Epithelial cell of prostate (primary cell): ENCODE measurements at regions not wholly inside any gene's neighbourhood (a gene's known extent, or its start where the extent isn't known, plus 50 kb on each side); places are given as distances from the start of the nearest gene placed in this dataset.

Experiments used
- DNase-seq: peaks from one replicate; pipeline ENCODE4 v3.0.0-alpha.2; 2011; ENCODE audit warnings: low read depth, low spot score
- H3K27ac ChIP-seq: fragments of 450-650 bp; 2 replicates; pipeline ENCODE4 v1.5.1; 2017; ENCODE audit warnings: mild to moderate bottlenecking

DNA sequence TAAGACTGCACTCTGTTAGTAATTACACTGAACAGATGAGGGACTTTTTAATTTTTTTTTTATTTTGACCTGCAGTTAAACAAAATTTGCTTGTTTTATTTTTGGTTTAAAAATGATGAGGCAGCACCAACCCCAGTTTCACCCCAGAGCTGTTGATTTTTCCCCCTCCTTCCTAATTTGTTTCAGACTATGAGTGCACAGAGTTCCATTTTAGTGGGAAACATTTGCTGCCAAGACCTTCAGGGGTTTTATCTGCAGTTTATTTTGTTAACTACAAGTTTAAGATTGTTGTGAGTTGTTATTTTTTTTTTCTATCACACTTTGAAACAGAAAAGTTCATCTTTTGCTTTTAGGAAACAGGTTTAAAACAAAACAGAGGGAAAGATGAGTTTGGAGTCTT is 455.9 kb upstream of the NR2F2 start:
- peak overlapping the region; percentile 49 for H3K27ac ChIP-seq
- no peak for DNase-seq

DNA sequence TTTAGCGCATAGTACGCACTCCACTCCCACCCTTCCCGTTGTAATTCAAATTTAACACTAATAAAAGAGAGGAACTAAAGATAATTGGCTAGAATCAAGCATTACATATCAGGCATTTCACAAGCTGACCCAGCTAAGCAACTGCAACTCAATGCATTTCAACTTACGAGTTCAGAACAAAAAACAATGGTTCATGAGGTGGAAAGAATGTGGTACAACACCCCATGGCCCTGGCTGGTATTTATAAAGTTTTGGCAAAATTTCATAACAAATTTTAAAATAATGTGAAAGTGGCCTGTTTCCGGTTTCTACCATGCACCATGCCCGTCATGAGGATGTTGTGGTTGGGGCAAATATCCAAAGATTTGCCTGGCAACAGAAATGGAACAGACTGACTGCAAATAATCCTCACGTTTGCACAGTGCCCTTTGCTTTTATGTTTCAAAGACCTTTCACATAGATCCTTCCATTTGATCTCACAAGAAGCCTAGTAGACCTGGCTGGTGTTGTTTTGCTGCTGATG is 455.3 kb upstream of the NR2F2 start:
- H3K27ac ChIP-seq: peak overlapping the region; percentile 49
- DNase-seq: peak; percentile 39

DNA sequence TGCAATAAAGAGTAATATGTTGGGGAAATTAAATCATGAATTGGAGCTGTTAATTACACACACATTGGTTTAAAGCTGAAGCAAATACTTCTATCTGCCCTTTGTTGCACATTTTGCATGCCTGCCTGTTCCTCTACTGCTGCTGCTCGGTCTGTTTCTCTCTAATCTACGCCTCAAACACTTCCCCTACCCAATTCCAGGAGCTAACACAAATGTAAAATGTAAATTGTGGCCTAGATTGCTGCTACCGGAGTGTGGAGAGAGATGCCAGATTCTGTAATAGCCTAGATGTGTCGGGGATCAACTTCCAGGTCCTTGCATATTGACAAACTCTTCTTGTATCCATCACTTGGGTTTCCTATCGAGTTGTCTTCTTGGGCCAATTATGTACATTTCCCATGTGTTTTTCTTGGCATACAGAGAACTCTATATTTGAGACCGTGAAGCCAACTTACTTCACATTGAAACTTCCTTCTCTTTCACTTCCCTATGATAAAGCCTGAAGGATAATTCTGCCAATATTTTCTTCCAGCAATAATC is 450.4 kb upstream of the NR2F2 start:
- no peak overlapping the region for H3K27ac ChIP-seq

DNA sequence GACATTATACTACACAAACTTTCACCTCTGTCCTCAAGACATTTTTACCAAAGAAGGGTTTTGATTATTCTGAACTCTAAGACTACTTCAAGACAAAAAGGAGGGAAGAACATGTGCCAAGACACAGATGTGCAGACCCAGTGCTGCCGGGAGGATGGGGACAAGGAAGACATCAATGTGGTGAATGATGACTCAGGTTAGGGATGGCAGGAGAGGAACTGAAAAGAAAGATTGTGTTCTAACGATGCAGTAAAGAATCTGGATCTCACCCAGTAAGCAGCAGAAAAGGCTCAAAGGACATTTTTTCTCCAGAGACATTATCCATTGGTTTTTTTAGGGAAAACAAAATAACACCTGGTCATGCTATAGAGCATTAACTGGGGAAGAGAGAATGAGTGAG is 449.9 kb upstream of the NR2F2 start:
- no peak overlapping the region for H3K27ac ChIP-seq
- DNase-seq: no peak

More for the DNA sequence above, 450.4 kb upstream of the NR2F2 start:
- no peak for DNase-seq

DNA sequence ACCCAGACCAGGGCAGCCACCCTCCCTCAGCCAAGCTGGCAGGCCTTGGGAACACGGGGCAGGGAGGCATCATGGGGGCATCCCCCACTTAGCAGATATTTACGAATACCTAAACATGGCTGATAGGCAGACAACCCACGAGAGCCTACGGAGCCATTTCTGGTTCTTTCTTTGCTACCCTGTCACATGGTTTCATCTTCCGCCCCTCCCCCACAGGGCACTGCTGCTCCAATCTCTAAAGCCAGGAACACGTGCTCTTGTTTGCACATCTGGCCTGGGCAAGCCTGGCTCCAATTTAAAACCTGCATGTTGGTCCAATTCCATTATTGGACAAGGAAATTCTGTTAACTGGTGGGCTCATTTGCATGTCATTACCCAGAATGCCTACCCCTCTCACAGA is 447.4 kb upstream of the NR2F2 start:
- no peak overlapping the region for H3K27ac ChIP-seq
- DNase-seq: no peak

DNA sequence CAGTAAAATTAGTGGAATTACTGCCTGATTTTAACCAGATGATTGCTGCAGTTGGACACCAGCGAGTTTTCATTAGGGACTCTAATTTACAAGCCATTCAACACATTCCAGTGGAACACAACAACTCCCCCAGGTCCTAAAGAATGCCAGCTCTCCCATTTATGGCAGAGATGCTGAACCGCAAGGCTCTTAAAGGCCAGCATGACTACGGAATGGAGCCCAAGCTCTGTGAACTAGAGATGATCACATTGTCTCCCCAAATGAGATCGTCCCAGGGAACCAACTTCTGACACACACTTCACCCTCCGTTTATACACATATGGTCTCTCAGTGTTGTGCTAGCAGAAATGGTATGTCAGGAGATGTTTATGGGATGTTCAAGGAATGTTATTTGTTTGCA is 446.2 kb upstream of the NR2F2 start:
- no peak overlapping the region for H3K27ac ChIP-seq
- DNase-seq: no peak

DNA sequence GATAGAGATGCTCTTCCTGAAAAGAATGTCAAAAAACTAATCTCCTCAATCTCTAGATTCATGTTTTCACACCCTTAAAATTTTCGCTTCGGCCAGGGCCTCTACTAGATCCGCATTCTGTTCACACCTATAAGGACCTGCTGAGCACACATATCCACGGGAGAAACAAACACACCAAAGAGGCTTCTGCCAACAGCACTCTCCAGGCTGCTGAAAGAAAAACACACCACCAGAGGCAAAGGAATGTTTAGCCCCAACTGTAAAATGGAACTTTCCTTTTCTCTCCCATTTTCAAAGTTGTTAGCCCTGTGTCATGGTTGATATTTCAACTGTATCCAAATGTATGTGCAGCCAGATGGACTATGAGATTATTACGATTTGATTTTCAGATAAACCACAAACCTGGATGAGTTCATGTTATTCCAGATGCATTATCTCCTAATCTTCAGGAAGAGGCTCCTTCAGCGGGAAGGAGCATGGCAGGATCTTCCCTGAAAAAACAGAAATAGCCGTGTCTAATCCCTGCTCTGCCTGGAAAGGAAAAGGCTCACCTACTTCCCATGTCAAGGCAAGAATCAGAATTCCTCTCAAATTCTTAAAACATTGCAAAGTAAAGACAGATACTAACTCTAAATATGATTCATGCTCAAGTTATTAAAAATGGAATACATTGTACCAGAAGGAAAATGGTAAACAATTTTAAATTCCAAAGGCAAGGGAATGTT is 442.7 kb upstream of the NR2F2 start:
- H3K27ac ChIP-seq: peak overlapping the region; percentile 23
- no peak for DNase-seq

DNA sequence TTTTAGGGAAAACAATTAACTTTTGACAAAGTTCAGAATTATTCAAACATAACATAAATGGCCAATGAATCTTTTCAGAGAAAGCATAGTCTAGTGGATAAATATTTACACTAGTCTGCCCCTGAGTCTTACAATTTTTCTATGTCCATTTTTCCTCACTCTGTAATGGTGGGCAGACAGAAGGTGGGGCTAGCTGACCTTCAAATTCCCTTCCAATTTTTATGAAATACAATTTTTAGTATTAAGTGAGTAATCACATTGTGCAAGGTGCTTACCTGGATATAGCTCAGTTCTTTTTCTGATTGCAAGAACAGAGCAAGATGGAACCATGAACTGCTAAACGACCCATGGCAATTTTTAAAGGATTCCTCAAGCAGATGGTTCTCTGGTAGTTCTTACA is 441.7 kb upstream of the NR2F2 start:
- H3K27ac ChIP-seq: no peak overlapping the region
- no peak for DNase-seq

DNA sequence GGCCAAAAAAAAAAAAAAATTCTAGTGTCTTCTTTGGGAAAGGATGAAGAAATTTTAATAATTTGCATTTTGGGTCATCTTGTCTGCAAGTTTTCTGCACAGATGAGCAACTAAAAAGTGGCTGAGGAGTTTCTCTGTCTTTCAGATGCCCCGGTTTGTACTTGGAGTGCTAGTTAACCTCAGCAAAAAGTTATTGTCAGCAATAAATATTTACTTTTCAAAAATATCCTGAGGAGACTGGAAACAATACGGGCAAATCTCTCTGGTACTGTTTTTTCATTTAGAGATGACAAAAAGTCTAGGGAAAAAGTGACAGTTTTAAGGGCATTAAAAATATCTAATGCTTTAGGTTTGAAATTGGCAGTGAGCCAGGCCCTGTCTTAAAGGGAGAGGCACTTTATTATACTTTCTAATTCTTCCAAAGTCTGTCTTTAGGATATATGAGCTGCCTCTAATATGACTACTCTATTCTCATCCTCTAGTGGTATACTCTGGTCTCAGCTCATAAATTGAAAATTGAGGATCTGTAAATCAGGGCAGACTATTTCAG is 436.0 kb upstream of the NR2F2 start:
- H3K27ac ChIP-seq: no peak overlapping the region
- no peak for DNase-seq

DNA sequence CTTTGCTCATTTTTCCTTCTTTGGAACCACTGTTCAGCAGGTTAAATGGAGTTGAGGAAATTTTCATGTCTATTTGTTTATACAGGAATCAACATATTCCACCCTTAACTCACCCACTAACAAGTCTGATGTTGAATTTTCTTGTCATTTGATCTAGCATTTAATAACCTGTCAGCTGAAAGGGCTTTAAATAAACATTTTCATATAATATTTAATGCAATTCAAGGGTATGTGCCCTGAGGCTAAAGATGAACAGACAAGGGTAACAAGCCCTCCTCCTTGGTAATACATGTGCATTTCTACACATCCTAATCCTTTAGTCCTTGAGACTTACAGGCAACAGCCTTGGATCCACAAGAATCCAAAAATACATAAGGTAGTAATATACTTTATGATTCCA is 435.0 kb upstream of the NR2F2 start:
- no peak for DNase-seq
- no peak overlapping the region for H3K27ac ChIP-seq

DNA sequence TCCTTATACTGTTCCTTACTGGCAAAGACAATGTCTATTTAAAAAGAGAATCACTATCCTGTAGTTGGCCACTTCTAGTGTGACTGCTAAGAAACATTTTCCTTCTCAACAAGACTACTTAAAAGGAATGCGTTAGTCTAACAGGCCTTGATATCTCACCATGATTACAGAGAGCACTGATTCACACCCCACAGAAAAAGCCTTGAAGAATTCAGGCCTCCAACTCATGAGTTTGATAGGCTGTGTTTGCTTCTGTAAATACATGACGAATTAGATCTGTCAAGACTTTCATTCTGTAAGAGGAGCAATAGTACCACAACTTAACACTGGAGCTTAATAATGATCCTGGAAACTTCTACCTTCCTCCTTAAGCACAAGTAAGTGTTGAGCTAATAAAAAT is 432.8 kb upstream of the NR2F2 start:
- H3K27ac ChIP-seq: no peak overlapping the region
- DNase-seq: no peak

DNA sequence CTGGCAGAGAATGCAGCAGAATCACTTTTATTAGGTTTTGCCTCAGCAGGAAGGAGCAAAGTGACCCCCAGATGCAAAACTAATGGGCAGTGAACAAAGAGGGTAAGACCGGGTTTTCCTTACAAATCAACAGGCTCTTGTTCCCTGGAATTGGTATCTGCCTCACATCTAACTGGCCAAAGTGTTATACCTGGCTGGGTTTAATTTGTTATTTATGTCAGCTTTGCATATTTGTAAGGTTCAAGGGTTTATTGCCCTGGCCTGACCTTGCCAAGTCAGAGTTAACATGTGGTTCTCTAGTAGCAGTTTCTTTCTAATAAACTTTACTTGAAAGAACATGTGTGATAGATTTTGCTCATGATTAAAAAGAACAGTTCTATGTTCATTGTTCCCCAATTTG is 431.7 kb upstream of the NR2F2 start:
- no peak for DNase-seq
- no peak overlapping the region for H3K27ac ChIP-seq

DNA sequence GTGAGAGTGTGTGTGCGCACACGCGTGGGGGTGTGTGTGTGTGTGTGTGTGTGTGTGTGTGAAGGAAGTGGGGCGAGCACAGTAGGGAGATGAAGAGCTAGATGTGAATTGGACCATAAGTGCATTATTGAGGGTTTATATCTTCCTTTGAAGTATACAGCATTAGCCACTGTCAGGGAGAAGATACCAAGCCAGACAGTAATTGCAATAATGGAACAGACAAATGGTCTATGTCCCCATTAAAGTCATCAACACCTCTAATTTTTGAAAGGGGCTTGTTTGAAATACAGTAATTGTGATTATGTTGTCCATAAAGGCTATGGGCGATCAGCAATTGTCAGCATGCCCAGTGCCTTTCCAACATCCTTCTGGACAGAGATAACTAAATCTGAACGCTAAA is 429.2 kb upstream of the NR2F2 start:
- H3K27ac ChIP-seq: no peak overlapping the region

DNA sequence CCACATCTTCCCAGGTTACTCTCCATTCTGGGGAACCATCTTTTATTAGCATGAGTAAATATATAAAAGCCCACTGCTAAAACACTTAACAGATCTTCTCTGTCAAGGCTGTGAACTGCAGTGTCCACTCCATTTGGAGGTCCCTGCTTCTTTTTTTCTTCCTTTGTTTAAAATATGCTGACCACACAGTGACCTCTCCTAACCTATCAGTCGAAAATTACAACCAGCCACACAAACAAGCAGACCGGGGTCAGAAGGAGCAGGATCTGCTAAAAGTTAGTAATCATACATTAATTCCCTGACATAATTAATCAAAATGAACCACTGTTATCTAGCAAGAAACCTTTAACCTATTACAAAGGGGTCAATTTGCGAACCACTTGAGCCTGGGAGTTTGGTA is 427.9 kb upstream of the NR2F2 start:
- H3K27ac ChIP-seq: no peak overlapping the region
- no peak for DNase-seq

More for the DNA sequence above, 429.2 kb upstream of the NR2F2 start:
- no peak for DNase-seq

DNA sequence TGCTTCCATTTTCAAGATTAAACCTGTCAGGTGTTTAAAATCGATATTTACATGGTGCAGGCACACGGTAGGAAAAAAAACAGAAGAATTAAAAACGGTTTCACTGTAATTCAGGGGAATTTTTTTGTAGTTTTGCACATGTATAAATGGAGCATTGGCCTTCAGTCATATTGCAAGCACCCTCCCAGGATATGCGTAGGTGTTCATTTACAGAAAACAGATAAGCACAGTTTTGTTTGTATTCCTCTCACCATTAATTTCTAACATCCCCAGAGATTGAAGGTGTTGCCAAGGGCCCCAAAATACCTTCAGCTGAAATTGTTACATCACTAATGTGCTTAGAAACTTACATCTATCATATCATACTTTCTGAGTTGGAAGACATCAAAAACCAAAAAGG is 427.1 kb upstream of the NR2F2 start:
- DNase-seq: no peak
- H3K27ac ChIP-seq: no peak overlapping the region

DNA sequence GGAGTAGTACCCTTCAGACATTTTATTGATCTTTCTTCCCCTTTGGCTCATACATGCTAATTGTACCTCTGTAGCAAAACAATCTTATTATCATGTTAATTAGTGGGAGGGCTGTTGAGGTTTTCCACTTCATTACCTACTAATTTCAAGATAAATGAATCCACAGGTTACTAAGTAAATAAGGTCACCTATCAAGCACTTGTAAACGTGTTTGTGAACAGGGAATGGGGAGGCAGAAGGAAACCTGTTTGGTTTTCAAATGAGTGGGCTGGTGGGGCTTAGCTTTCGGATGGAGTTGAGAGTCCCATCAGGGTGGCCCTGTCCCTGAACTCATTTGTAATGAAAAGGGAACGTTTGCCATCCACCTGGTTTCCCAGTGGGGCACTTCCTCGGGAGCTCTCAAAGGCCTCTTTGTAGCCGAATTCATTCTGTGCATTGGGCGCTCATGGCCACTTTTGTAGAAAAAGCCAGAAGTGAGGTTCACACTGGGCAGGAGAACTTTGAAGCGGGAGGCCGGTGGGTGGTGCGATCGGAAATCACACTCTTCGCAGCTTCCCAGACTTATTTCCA is 419.8 kb upstream of the NR2F2 start:
- H3K27ac ChIP-seq: no peak overlapping the region
- no peak for DNase-seq

DNA sequence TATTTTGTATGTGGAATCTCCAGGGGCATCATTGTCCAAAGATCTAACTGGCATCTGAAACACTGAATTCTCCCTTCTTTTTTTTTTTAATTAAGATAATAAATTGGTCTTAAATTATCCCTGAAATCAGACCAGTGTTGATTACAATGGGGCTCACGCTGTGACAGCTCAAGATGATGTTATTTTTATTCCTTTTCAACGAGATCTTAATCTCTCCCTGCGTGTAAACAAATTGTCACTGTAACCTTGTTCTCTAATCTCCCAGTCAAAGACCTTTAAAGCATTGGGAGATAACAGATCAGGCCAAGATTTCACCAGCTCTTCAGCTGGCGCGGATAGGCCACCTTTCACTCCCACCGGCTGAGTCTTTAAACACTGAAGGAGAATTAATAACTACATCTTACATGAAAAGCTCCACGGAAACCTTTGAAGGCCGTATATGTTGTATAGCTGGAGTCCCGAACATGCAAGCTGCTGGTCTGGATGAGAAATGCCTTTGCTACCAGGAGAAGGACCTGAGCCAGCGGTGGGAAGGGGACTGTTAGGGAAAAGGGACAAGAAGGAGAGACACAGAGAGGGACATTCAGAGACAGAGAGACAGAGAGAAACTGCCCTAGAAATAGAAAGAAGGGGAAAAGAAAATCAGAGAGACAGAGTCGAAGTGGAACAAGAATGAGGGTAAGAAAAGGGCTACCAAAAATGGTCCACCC is 418.8 kb upstream of the NR2F2 start:
- no peak for DNase-seq
- no peak overlapping the region for H3K27ac ChIP-seq

DNA sequence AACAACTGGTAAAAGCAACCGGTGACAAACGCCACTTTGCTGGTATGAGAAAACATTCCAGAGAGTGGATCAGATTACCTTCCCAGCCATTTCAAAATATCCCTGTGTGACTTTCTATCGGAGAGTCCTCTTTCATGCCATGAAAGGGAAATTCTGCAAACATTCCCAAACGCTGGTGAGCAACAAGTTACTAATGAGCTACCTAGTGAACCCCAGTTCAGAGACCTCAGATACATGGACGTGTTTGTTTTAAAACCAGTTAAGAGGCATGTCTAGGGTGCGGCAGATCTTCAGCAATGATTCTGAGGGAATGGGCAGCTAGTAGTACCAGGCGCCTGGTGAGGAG is 418.2 kb upstream of the NR2F2 start:
- DNase-seq: no peak

DNA sequence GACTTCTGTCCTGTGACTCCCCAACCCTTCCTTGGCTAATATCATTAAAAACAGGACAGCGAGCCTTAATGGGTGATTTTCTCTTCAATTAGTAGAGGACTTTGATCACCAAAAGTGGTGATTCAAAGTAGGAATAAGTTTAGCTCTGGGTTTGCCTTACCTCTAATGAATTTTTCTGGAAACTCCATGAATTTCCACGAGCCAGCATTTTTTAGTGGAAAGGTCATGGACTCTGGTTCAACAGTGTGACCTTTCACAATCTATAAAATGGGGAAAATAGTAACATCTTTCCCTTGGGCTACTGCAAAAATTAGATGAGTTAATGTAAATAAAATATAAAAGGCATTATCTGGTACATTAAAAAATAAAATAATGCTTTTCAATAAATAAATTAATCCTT is 417.8 kb upstream of the NR2F2 start:
- no peak overlapping the region for H3K27ac ChIP-seq
- no peak for DNase-seq

More for the DNA sequence above, 418.2 kb upstream of the NR2F2 start:
- no peak overlapping the region for H3K27ac ChIP-seq

DNA sequence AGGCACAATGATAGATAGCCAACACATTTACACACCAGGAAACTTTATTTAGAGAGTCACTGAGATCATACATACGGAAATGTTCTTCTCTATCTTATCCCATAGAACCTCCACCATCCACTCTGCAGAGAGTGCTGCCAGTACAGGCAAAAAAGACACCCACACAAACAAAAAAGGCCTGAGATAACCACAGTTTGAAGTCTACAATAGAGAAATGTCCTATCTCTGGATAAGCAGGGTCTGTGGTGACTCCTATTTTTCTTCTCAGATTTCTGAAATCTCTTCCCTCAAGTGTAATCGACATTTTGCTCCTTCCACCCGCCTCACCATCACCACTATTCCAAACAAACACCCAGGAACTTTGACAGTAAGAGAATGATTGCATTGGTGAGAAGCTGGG is 413.9 kb upstream of the NR2F2 start:
- no peak for DNase-seq
- no peak overlapping the region for H3K27ac ChIP-seq

DNA sequence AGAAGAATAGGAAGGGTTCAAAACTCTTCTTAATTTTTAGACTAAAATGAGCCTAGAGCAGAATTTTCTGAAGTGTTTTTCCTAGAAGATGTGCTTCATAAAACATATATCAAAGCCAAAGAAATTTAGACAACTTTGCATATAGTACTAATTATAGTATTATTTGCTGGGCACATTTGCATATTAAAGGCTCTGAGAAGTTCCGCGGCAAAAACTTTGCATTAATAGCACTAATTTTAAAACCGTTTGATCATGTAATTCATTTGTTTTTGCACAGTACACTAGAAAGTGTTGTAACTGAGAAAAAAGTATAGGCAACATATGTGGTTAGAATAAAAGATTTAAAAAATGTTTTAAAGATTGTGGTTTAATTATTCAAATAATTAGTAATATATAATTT is 412.0 kb upstream of the NR2F2 start:
- DNase-seq: no peak
- no peak overlapping the region for H3K27ac ChIP-seq
